MG63 (cell line): ENCODE measurements at regions not wholly inside any gene's neighbourhood (a gene's known extent, or its start where the extent isn't known, plus 50 kb on each side); places are given as distances from the start of the nearest gene placed in this dataset.
A peak's percentile ranks its signal among the peaks of the same experiment; 100 is the strongest.

Experiments
- DNase-seq: peaks from one replicate; pipeline ENCODE4 v3.0.0-alpha.2; 2020
- H3K27me3 ChIP-seq: fragments of 250-450 bp; sonication (Bioruptor Pico); 2 replicates; pipeline ENCODE4 v1.5.1; 2020; ENCODE audit warnings: mild to moderate bottlenecking, moderate library complexity
- H3K36me3 ChIP-seq: fragments of 250-450 bp; sonication (Bioruptor Pico); 2 replicates; pipeline ENCODE4 v1.5.1; 2020; ENCODE audit warnings: mild to moderate bottlenecking, moderate library complexity
- H3K4me3 ChIP-seq: fragments of 250-450 bp; sonication (Bioruptor Pico); 2 replicates; pipeline ENCODE4 v1.5.1; 2020; ENCODE audit warnings: mild to moderate bottlenecking, moderate library complexity
- H3K9me3 ChIP-seq: fragments of 250-450 bp; sonication (Bioruptor Pico); 2 replicates; pipeline ENCODE4 v1.5.1; 2020; ENCODE audit warnings: mild to moderate bottlenecking, moderate library complexity

- Histone ChIP-seq H3K27me3 (no peaks in the 10 kb centered on the region; the same call in 1 of the 2 replicates), H3K9me3 (no peaks in the 10 kb centered on the region), H3K4me3 (no peak overlapping the region), H3K36me3 (no peaks in the 10 kb centered on the region)
- DNase-seq: no peak
Observed at GRCh38 chr5:124309241-124309980, 437.0 kb downstream of the ZNF608 start.

- H3K27me3 ChIP-seq: no peaks in the 10 kb centered on the region
- H3K9me3 ChIP-seq: no peaks in the 10 kb centered on the region
- no peaks in the 10 kb centered on the region for H3K36me3 ChIP-seq
- H3K4me3 ChIP-seq: no peak overlapping the region
- no peak for DNase-seq
Observed at GRCh38 chr5:124303366-124303765, 443.1 kb downstream of the ZNF608 start.

- DNase-seq: peak; percentile 25
- Histone ChIP-seq H3K4me3 (no peak overlapping the region), H3K27me3 (no peaks in the 10 kb centered on the region), H3K9me3 (no peaks in the 10 kb centered on the region), H3K36me3 (no peaks in the 10 kb centered on the region)
Observed at GRCh38 chr5:124302533-124302932, 443.9 kb downstream of the ZNF608 start.

- H3K9me3 ChIP-seq: no peaks in the 10 kb centered on the region
- no peaks in the 10 kb centered on the region for H3K27me3 ChIP-seq
- peak; percentile 17 for DNase-seq
- H3K36me3 ChIP-seq: no peaks in the 10 kb centered on the region
- no peak overlapping the region for H3K4me3 ChIP-seq
Observed at GRCh38 chr5:124301850-124302249, 444.6 kb downstream of the ZNF608 start.

GRCh38 chr5:124300815-124301621 is 445.4 kb downstream of the ZNF608 start:
- no peaks in the 10 kb centered on the region for H3K27me3 ChIP-seq
- H3K36me3 ChIP-seq: no peaks in the 10 kb centered on the region
- no peak overlapping the region for H3K4me3 ChIP-seq
- H3K9me3 ChIP-seq: no peaks in the 10 kb centered on the region
- no peak for DNase-seq

GRCh38 chr5:124297826-124298225 is 448.6 kb downstream of the ZNF608 start:
- peak; percentile 41 for DNase-seq
- Histone ChIP-seq H3K9me3 (no peaks in the 10 kb centered on the region), H3K4me3 (no peak overlapping the region), H3K36me3 (no peaks in the 10 kb centered on the region), H3K27me3 (no peaks in the 10 kb centered on the region)

- no peak for DNase-seq
- H3K36me3 ChIP-seq: no peaks in the 10 kb centered on the region
- no peaks in the 10 kb centered on the region for H3K27me3 ChIP-seq
- H3K9me3 ChIP-seq: no peaks in the 10 kb centered on the region
- H3K4me3 ChIP-seq: no peak overlapping the region
Observed at GRCh38 chr5:124292322-124292855, 454.1 kb downstream of the ZNF608 start.

GRCh38 chr5:124289641-124290311 is 456.7 kb downstream of the ZNF608 start:
- DNase-seq: no peak
- no peaks in the 10 kb centered on the region for H3K36me3 ChIP-seq
- no peaks in the 10 kb centered on the region for H3K27me3 ChIP-seq
- no peaks in the 10 kb centered on the region for H3K9me3 ChIP-seq
- H3K4me3 ChIP-seq: no peak overlapping the region

- DNase-seq: no peak
Observed at GRCh38 chr5:124289130-124289529, 457.3 kb downstream of the ZNF608 start.

GRCh38 chr5:124287813-124288212 is 458.6 kb downstream of the ZNF608 start:
- H3K36me3 ChIP-seq: no peaks in the 10 kb centered on the region
- no peak for DNase-seq
- no peak overlapping the region for H3K4me3 ChIP-seq
- no peaks in the 10 kb centered on the region for H3K9me3 ChIP-seq
- no peaks in the 10 kb centered on the region for H3K27me3 ChIP-seq

More at GRCh38 chr5:124289130-124289529, 457.3 kb downstream of the ZNF608 start:
- Histone ChIP-seq H3K9me3 (no peaks in the 10 kb centered on the region), H3K27me3 (no peaks in the 10 kb centered on the region), H3K36me3 (no peaks in the 10 kb centered on the region), H3K4me3 (no peak overlapping the region)

GRCh38 chr5:124285733-124286132 is 460.7 kb downstream of the ZNF608 start:
- DNase-seq: no peak
- no peaks in the 10 kb centered on the region for H3K27me3 ChIP-seq
- H3K9me3 ChIP-seq: no peaks in the 10 kb centered on the region

GRCh38 chr5:124285071-124285470 is 461.4 kb downstream of the ZNF608 start:
- H3K9me3 ChIP-seq: no peaks in the 10 kb centered on the region
- no peaks in the 10 kb centered on the region for H3K27me3 ChIP-seq
- no peak for DNase-seq
- H3K4me3 ChIP-seq: no peak overlapping the region
- no peaks in the 10 kb centered on the region for H3K36me3 ChIP-seq

More at GRCh38 chr5:124285733-124286132, 460.7 kb downstream of the ZNF608 start:
- H3K4me3 ChIP-seq: no peak overlapping the region
- H3K36me3 ChIP-seq: no peaks in the 10 kb centered on the region

GRCh38 chr5:124283031-124283430 is 463.4 kb downstream of the ZNF608 start:
- no peaks in the 10 kb centered on the region for H3K27me3 ChIP-seq
- H3K9me3 ChIP-seq: no peaks in the 10 kb centered on the region
- no peak for DNase-seq
- H3K4me3 ChIP-seq: no peak overlapping the region
- H3K36me3 ChIP-seq: no peaks in the 10 kb centered on the region

- DNase-seq: no peak
- no peaks in the 10 kb centered on the region for H3K27me3 ChIP-seq
- H3K4me3 ChIP-seq: no peak overlapping the region
- H3K36me3 ChIP-seq: no peaks in the 10 kb centered on the region
- no peaks in the 10 kb centered on the region for H3K9me3 ChIP-seq
Observed at GRCh38 chr5:124280079-124280478, 466.4 kb downstream of the ZNF608 start.

- Histone ChIP-seq H3K9me3 (no peaks in the 10 kb centered on the region), H3K36me3 (no peaks in the 10 kb centered on the region), H3K27me3 (no peaks in the 10 kb centered on the region), H3K4me3 (no peak overlapping the region)
- no peak for DNase-seq
Observed at GRCh38 chr5:124279146-124279876, 467.1 kb downstream of the ZNF608 start.

GRCh38 chr5:124278636-124279035 is 467.8 kb downstream of the ZNF608 start:
- Histone ChIP-seq H3K9me3 (no peaks in the 10 kb centered on the region), H3K36me3 (no peaks in the 10 kb centered on the region), H3K27me3 (no peaks in the 10 kb centered on the region), H3K4me3 (no peak overlapping the region)
- DNase-seq: no peak
